ENCODE measurements at regions not wholly inside any gene's neighbourhood (a gene's known extent, or its start where the extent isn't known, plus 50 kb on each side); places are given as distances from the start of the nearest gene placed in this dataset.

GRCh38 chr2:5897249-5897648, 205.1 kb downstream of the SOX11 start:
- DNase-seq (no peak), FAIRE-seq (no peak), ATAC-seq (no peak)
- peaks cover 0 to 8% (median 0%) of the 10 kb centered on the region in 4 donors for H3K27me3 ChIP-seq
- H3K9me3 ChIP-seq: no peaks in the 10 kb centered on the region
- no peaks in the 10 kb centered on the region for H3K36me3 ChIP-seq
- H3K4me3 ChIP-seq: no peak overlapping the region
- H3K27ac ChIP-seq: no peak overlapping the region
- no peaks in the 10 kb centered on the region for H3K4me1 ChIP-seq
- TF ChIP-seq CTCF (IDR thresholded peaks at IDR 0.05): no peak
- intact Hi-C loops (cut with DNase I): no loop called here
- 76 to 85% methylated on average over 5 of the region's 5 CpGs for WGBS, 2 donors

- Histone ChIP-seq H3K36me3 (no peaks in the 10 kb centered on the region), H3K27me3 (peaks cover 0 to 8% (median 0%) of the 10 kb centered on the region in 4 donors), H3K4me3 (no peak overlapping the region), H3K9me3 (no peaks in the 10 kb centered on the region), H3K4me1 (no peaks in the 10 kb centered on the region), H3K27ac (no peak overlapping the region)
- intact Hi-C loops (cut with DNase I): no loop called here
- ATAC-seq (no peak), FAIRE-seq (no peak), DNase-seq (no peak)
- 76 to 82% methylated on average over 3 of the region's 3 CpGs for WGBS, 2 donors
- TF ChIP-seq CTCF (IDR thresholded peaks at IDR 0.05): no peak
Measured at GRCh38 chr2:5898667-5899066, 206.5 kb downstream of the SOX11 start.

GRCh38 chr2:5905661-5906060, 213.5 kb downstream of the SOX11 start:
- H3K4me1 ChIP-seq: no peaks in the 10 kb centered on the region
- no peak overlapping the region for H3K4me3 ChIP-seq
- H3K27me3 ChIP-seq: peaks cover 0 to 8% (median 0%) of the 10 kb centered on the region in 4 donors
- H3K27ac ChIP-seq: no peak overlapping the region
- no peaks in the 10 kb centered on the region for H3K36me3 ChIP-seq
- FAIRE-seq (no peak), ATAC-seq (no peak), DNase-seq (no peak)
- no peaks in the 10 kb centered on the region for H3K9me3 ChIP-seq
- 37 to 48% methylated on average over 2 of the region's 2 CpGs for WGBS, 2 donors
- intact Hi-C loops (cut with DNase I): no loop called here
- TF ChIP-seq CTCF (IDR thresholded peaks at IDR 0.05): no peak

GRCh38 chr2:5908071-5908470, 215.9 kb downstream of the SOX11 start:
- no peaks in the 10 kb centered on the region for H3K9me3 ChIP-seq
- FAIRE-seq (no peak), DNase-seq (no peak), ATAC-seq (no peak)
- WGBS, 2 donors: 82 to 90% methylated on average over 2 of the region's 2 CpGs
- H3K27ac ChIP-seq: no peak overlapping the region
- no peaks in the 10 kb centered on the region for H3K4me1 ChIP-seq
- no peak for TF ChIP-seq CTCF (IDR thresholded peaks at IDR 0.05)
- intact Hi-C loops (cut with DNase I): no loop called here
- H3K27me3 ChIP-seq: no peaks in the 10 kb centered on the region
- H3K36me3 ChIP-seq: no peaks in the 10 kb centered on the region
- no peak overlapping the region for H3K4me3 ChIP-seq

- DNase-seq: no peak
- no peaks in the 10 kb centered on the region for H3K4me1 ChIP-seq
- H3K27me3 ChIP-seq: no peaks in the 10 kb centered on the region
- WGBS, 2 donors: 40 to 61% methylated on average over 3 of the region's 3 CpGs
- no peak overlapping the region for H3K27ac ChIP-seq
- FAIRE-seq: no peak
- ATAC-seq: no peak
- intact Hi-C loops (cut with DNase I): no loop called here
- no peaks in the 10 kb centered on the region for H3K9me3 ChIP-seq
- H3K4me3 ChIP-seq: no peak overlapping the region
- no peaks in the 10 kb centered on the region for H3K36me3 ChIP-seq
- no peak for TF ChIP-seq CTCF (IDR thresholded peaks at IDR 0.05)
Measured at GRCh38 chr2:5911718-5912117, 219.5 kb downstream of the SOX11 start.

Data from pancreas (tissue), 10 donors.